ENCODE measurements at regions not wholly inside any gene's neighbourhood (a gene's known extent, or its start where the extent isn't known, plus 50 kb on each side); places are given as distances from the start of the nearest gene placed in this dataset.
A peak's percentile ranks its signal among the peaks of the same experiment; 100 is the strongest.
"Not testable (repeated sequence)": the region's sequence is repeated elsewhere in the genome, so short reads cannot be mapped to it uniquely, and the experiment has no call there.

GRCh38 chr10:3661271-3661670 is 123.7 kb downstream of the KLF6 start:
- DNase-seq (ENCODE audit: low read depth in 1 of 2, low spot score in 1 of 2) = no peak

- no peak for DNase-seq (ENCODE audit: low read depth in 1 of 2, low spot score in 1 of 2)
Observed at GRCh38 chr10:3660753-3661152, 124.3 kb downstream of the KLF6 start.

- no peak for DNase-seq (ENCODE audit: low read depth in 1 of 2, low spot score in 1 of 2)
Observed at GRCh38 chr10:3659203-3659917, 125.6 kb downstream of the KLF6 start.

- DNase-seq (ENCODE audit: low read depth in 1 of 2, low spot score in 1 of 2) = no peak
Observed at GRCh38 chr10:3658766-3659165, 126.2 kb downstream of the KLF6 start.

- no peak for DNase-seq (ENCODE audit: low read depth in 1 of 2, low spot score in 1 of 2)
Observed at GRCh38 chr10:3656214-3656613, 128.8 kb downstream of the KLF6 start.

GRCh38 chr10:3655528-3655927 is 129.5 kb downstream of the KLF6 start:
- no peak for DNase-seq (ENCODE audit: low read depth in 1 of 2, low spot score in 1 of 2)

GRCh38 chr10:3654980-3655379 is 130.0 kb downstream of the KLF6 start:
- no peak for DNase-seq (ENCODE audit: low read depth in 1 of 2, low spot score in 1 of 2)

GRCh38 chr10:3654496-3654895 is 130.5 kb downstream of the KLF6 start:
- DNase-seq (ENCODE audit: low read depth in 1 of 2, low spot score in 1 of 2) = no peak

GRCh38 chr10:3653303-3653702 is 131.7 kb downstream of the KLF6 start:
- not testable (repeated sequence) for DNase-seq (ENCODE audit: low read depth in 1 of 2, low spot score in 1 of 2)

- DNase-seq (ENCODE audit: low read depth in 1 of 2, low spot score in 1 of 2) = peak in 1 of 2 donors; percentile 12
Observed at GRCh38 chr10:3652886-3653285, 132.1 kb downstream of the KLF6 start.

- no peak for DNase-seq (ENCODE audit: low read depth in 1 of 2, low spot score in 1 of 2)
Observed at GRCh38 chr10:3651969-3652653, 132.9 kb downstream of the KLF6 start.

GRCh38 chr10:3648576-3648975 is 136.4 kb downstream of the KLF6 start:
- DNase-seq (ENCODE audit: low read depth in 1 of 2, low spot score in 1 of 2) = no peak

- no peak for DNase-seq (ENCODE audit: low read depth in 1 of 2, low spot score in 1 of 2)
Observed at GRCh38 chr10:3648170-3648569, 136.8 kb downstream of the KLF6 start.

- DNase-seq (ENCODE audit: low read depth in 1 of 2, low spot score in 1 of 2) = no peak
Observed at GRCh38 chr10:3647074-3647473, 137.9 kb downstream of the KLF6 start.

GRCh38 chr10:3645406-3645805 is 139.6 kb downstream of the KLF6 start:
- DNase-seq (ENCODE audit: low read depth in 1 of 2, low spot score in 1 of 2) = no peak

- no peak for DNase-seq (ENCODE audit: low read depth in 1 of 2, low spot score in 1 of 2)
Observed at GRCh38 chr10:3640816-3641215, 144.2 kb downstream of the KLF6 start.

- DNase-seq (ENCODE audit: low read depth in 1 of 2, low spot score in 1 of 2) = no peak
Observed at GRCh38 chr10:3639546-3639945, 145.5 kb downstream of the KLF6 start.

- no peak for DNase-seq (ENCODE audit: low read depth in 1 of 2, low spot score in 1 of 2)
Observed at GRCh38 chr10:3636356-3637181, 148.4 kb downstream of the KLF6 start.

GRCh38 chr10:3635697-3636096 is 149.3 kb downstream of the KLF6 start:
- no peak for DNase-seq (ENCODE audit: low read depth in 1 of 2, low spot score in 1 of 2)

- no peak for DNase-seq (ENCODE audit: low read depth in 1 of 2, low spot score in 1 of 2)
Observed at GRCh38 chr10:3635211-3635671, 149.8 kb downstream of the KLF6 start.

GRCh38 chr10:3634646-3635045 is 150.4 kb downstream of the KLF6 start:
- not testable (repeated sequence) for DNase-seq (ENCODE audit: low read depth in 1 of 2, low spot score in 1 of 2)

Data from stimulated activated CD4-positive, alpha-beta T cell treated with anti-CD3 and anti-CD28 coated beads, Interleukin-15, amount 100 ng/mL, for 1 hour (primary cell).